Pancreas (tissue), 10 donors: ENCODE measurements at regions not wholly inside any gene's neighbourhood (a gene's known extent, or its start where the extent isn't known, plus 50 kb on each side); places are given as distances from the start of the nearest gene placed in this dataset.

Experiments
- ATAC-seq, 4 donors: fragments of 200-7000 bp; cut with Tn5 transposase; one replicate each; pipeline versions ENCODE4 v1.8.0 to v1.9.1; 2020; ENCODE audit warnings: mild to moderate bottlenecking in 4 of 4, moderate library complexity in 4 of 4
- DNase-seq, 6 donors: peaks; one replicate each; pipeline ENCODE4 v3.0.0-alpha.2; 2020
- FAIRE-seq: peaks from 2 replicates; lab custom pipeline; 2012; peaks lifted over from hg19 to GRCh38; lab: Jason Lieb, UNC
- H3K27ac ChIP-seq, 4 donors: fragments of 200-600 bp; sonication (generic); 1 replicate in 3 of 4; 2 replicates in 1 of 4; pipeline versions ENCODE4 v1.5.0 to v1.8.0; 2020
- H3K27me3 ChIP-seq, 4 donors: fragments of 200-600 bp; one replicate each; pipeline ENCODE4 v1.8.0; 2021
- H3K36me3 ChIP-seq, 3 donors: fragments of 200-600 bp; sonication (generic) in 1 of 3; one replicate each; pipeline versions ENCODE4 v1.5.0 to v1.8.0; 2020 to 2021
- H3K4me1 ChIP-seq, 3 donors: fragments of 200-600 bp; one replicate each; pipeline ENCODE4 v1.8.0; 2021
- H3K4me3 ChIP-seq, 4 donors: fragments of 200-600 bp; sonication (generic) in 2 of 4; one replicate each; pipeline versions ENCODE4 v1.5.0 to v1.8.0; 2020 to 2021
- H3K9me3 ChIP-seq, 4 donors: fragments of 200-600 bp; one replicate each; pipeline ENCODE4 v1.8.0; 2021
- WGBS, 2 donors: extraction: QIAGEN DNeasy Blood & Tissue Kit; methylation state at CpG; one replicate each; pipeline ENCODE4 v1.1.7; 2013; 5-methylcytosine and 5-hydroxymethylcytosine counted together
- intact Hi-C, 3 donors: fragments of 100-400 bp; cut with DNase I; formaldehyde crosslinking; loops; one replicate each; pipeline versions ENCODE4 v1.11.1 to v1.14.2; 2022
- TF ChIP-seq, protein P1 (sequence below), 4 donors: fragments of 200-600 bp; sonication (generic) in 3 of 4; IDR thresholded peaks; one replicate each; pipeline versions ENCODE4 v1.5.0 to v1.8.0; 2021; ENCODE audit warnings: antibody characterized with exemption in 4 of 4
- donor health status: healthy with polysubstance abuse.
- donor health status: DM: no; HTN: no; CAD: no; lungs with moderate emphysema.
- donor health status: DM: no; HTN: no; CAD: no.
- donor health status: control.
- donor health status: control.
- donor health status: Bipolar disorder and iron deficiency.
- donor health status: DM: yes; HTN: yes; CAD: no.
- donor health status: DM: no; HTN: no; CAD: no.
- donor health status: DM: no; HTN: no; CAD: no.
- donor health status: DM: yes; HTN: yes; CAD: no.

- H3K27me3 ChIP-seq = no peaks in the 10 kb centered on the region
- no peak for ATAC-seq
- DNase-seq = no peak
- H3K27ac ChIP-seq = no peak overlapping the region
- H3K4me1 ChIP-seq = no peaks in the 10 kb centered on the region
- no peaks in the 10 kb centered on the region for H3K9me3 ChIP-seq
- intact Hi-C loops = no loop called here
- FAIRE-seq = no peak
- TF ChIP-seq, protein P1, sequence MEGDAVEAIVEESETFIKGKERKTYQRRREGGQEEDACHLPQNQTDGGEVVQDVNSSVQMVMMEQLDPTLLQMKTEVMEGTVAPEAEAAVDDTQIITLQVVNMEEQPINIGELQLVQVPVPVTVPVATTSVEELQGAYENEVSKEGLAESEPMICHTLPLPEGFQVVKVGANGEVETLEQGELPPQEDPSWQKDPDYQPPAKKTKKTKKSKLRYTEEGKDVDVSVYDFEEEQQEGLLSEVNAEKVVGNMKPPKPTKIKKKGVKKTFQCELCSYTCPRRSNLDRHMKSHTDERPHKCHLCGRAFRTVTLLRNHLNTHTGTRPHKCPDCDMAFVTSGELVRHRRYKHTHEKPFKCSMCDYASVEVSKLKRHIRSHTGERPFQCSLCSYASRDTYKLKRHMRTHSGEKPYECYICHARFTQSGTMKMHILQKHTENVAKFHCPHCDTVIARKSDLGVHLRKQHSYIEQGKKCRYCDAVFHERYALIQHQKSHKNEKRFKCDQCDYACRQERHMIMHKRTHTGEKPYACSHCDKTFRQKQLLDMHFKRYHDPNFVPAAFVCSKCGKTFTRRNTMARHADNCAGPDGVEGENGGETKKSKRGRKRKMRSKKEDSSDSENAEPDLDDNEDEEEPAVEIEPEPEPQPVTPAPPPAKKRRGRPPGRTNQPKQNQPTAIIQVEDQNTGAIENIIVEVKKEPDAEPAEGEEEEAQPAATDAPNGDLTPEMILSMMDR (IDR thresholded peaks at IDR 0.05) = no peak
- WGBS, 2 donors = 78 to 85% methylated on average over 2 of the region's 2 CpGs
- H3K4me3 ChIP-seq = no peak overlapping the region
- no peaks in the 10 kb centered on the region for H3K36me3 ChIP-seq
Measured at GRCh38 chr15:91635080-91635479, 218.4 kb upstream of the SLCO3A1 start.

- Histone ChIP-seq H3K36me3 (no peaks in the 10 kb centered on the region), H3K27me3 (no peaks in the 10 kb centered on the region), H3K4me1 (no peaks in the 10 kb centered on the region), H3K4me3 (no peak overlapping the region), H3K9me3 (no peaks in the 10 kb centered on the region), H3K27ac (no peak overlapping the region)
- ATAC-seq (no peak), DNase-seq (no peak), FAIRE-seq (no peak)
- WGBS, 2 donors = 71 to 88% methylated on average over 1 of the region's 1 CpG
- TF ChIP-seq, protein P1 (IDR thresholded peaks at IDR 0.05) = no peak
- intact Hi-C loops = no loop called here
Measured at GRCh38 chr15:91635641-91636040, 217.9 kb upstream of the SLCO3A1 start.

DNA sequence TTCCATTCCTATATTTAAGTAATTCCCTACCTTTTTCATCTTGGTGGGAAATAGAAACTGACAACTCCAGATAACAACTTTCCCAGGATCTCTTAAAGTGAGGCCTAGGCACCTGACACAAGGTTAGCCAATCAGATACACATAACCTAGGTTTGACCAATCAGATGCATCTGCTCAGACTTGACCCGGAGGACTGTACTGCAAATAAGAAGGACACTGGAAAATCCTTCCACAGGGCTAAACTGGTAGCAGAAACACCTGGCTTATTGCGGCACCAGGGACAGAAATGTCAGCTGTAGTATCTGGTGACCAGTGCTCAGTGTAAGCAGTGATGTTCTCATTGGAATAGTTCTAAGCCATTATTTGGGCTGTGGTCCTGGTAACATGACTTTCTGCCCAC, 204.5 kb upstream of the SLCO3A1 start:
- no peaks in the 10 kb centered on the region for H3K27me3 ChIP-seq
- H3K9me3 ChIP-seq = no peaks in the 10 kb centered on the region
- intact Hi-C loops = no loop called here
- ATAC-seq (no peak), DNase-seq (no peak), FAIRE-seq (no peak)
- H3K27ac ChIP-seq = no peak overlapping the region
- 80% methylated on average over 2 of the region's 2 CpGs for WGBS, 2 donors
- no peaks in the 10 kb centered on the region for H3K4me1 ChIP-seq
- no peaks in the 10 kb centered on the region for H3K36me3 ChIP-seq
- no peak overlapping the region for H3K4me3 ChIP-seq
- TF ChIP-seq, protein P1 (IDR thresholded peaks at IDR 0.05) = no peak

- no peaks in the 10 kb centered on the region for H3K27me3 ChIP-seq
Measured at GRCh38 chr15:91649831-91650321, 203.6 kb upstream of the SLCO3A1 start.

DNA sequence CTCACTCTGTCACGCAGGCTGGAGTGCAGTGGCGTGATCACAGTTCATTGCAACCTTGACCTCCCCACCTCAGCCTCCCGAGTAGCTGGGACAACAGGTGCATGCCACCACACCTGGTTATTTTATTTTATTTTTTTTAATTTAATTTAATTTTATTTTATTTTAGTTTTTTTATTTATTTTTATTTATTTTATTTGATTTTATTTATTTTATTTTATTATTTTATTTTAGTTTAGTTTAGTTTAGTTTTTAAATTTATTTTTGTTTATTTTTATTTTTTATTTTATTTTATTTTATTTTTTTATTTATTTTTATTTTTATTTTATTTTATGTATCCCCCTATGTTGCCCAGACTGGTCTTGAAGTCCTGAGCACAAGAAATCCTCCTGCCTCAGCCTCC, 202.3 kb upstream of the SLCO3A1 start:
- Histone ChIP-seq H3K27me3 (no peaks in the 10 kb centered on the region), H3K9me3 (no peaks in the 10 kb centered on the region), H3K4me1 (no peaks in the 10 kb centered on the region), H3K27ac (no peak overlapping the region), H3K4me3 (no peak overlapping the region), H3K36me3 (no peaks in the 10 kb centered on the region)
- WGBS, 2 donors = 83 to 85% methylated on average over 3 of the region's 3 CpGs
- intact Hi-C loops = no loop called here
- TF ChIP-seq, protein P1 (IDR thresholded peaks at IDR 0.05) = no peak
- FAIRE-seq = peak; percentile 98
- no peak for ATAC-seq
- DNase-seq = no peak

More at GRCh38 chr15:91649831-91650321, 203.6 kb upstream of the SLCO3A1 start:
- intact Hi-C loops = no loop called here
- Histone ChIP-seq H3K36me3 (no peaks in the 10 kb centered on the region), H3K9me3 (no peaks in the 10 kb centered on the region), H3K4me3 (no peak overlapping the region), H3K27ac (no peak overlapping the region), H3K4me1 (no peaks in the 10 kb centered on the region)
- 65 to 76% methylated on average over 4 of the region's 4 CpGs for WGBS, 2 donors
- ATAC-seq (no peak), FAIRE-seq (no peak), DNase-seq (no peak)
- TF ChIP-seq, protein P1 (IDR thresholded peaks at IDR 0.05) = no peak
